GM21619 (cell line): ENCODE measurements at regions not wholly inside any gene's neighbourhood (a gene's known extent, or its start where the extent isn't known, plus 50 kb on each side); places are given as distances from the start of the nearest gene placed in this dataset.
"Not testable (repeated sequence)": the region's sequence is repeated elsewhere in the genome, so short reads cannot be mapped to it uniquely, and the experiment has no call there.

Experiments used
- ATAC-seq: cut with Tn5 transposase; IDR thresholded peaks from one replicate; pipeline ENCODE4 v1.9.1; 2021; ENCODE audit not compliant: unreplicated experiment

GRCh38 chr5:62082370-62082801, 223.6 kb upstream of the KIF2A start:
- ATAC-seq = no peak

- no peak for ATAC-seq
Observed at GRCh38 chr5:62083247-62083646, 222.8 kb upstream of the KIF2A start.

- no peak for ATAC-seq
Observed at GRCh38 chr5:62083661-62084060, 222.3 kb upstream of the KIF2A start.

GRCh38 chr5:62084391-62084790, 221.6 kb upstream of the KIF2A start:
- no peak for ATAC-seq

- no peak for ATAC-seq
Observed at GRCh38 chr5:62090953-62091352, 215.1 kb upstream of the KIF2A start.

GRCh38 chr5:62093411-62093810, 212.6 kb upstream of the KIF2A start:
- ATAC-seq = no peak

GRCh38 chr5:62093976-62094375, 212.0 kb upstream of the KIF2A start:
- no peak for ATAC-seq

GRCh38 chr5:62097361-62097760, 208.6 kb upstream of the KIF2A start:
- ATAC-seq = no peak

- ATAC-seq = no peak
Observed at GRCh38 chr5:62100201-62100600, 205.8 kb upstream of the KIF2A start.

GRCh38 chr5:62103863-62104262, 202.1 kb upstream of the KIF2A start:
- ATAC-seq = not testable (repeated sequence)

- no peak for ATAC-seq
Observed at GRCh38 chr5:62111428-62111827, 194.6 kb upstream of the KIF2A start.

GRCh38 chr5:62112689-62113228, 193.2 kb upstream of the KIF2A start:
- no peak for ATAC-seq

GRCh38 chr5:62115014-62115413, 191.0 kb upstream of the KIF2A start:
- no peak for ATAC-seq

GRCh38 chr5:62124266-62124665, 181.7 kb upstream of the KIF2A start:
- no peak for ATAC-seq

GRCh38 chr5:62126090-62126489, 179.9 kb upstream of the KIF2A start:
- no peak for ATAC-seq

GRCh38 chr5:62127098-62127736, 178.8 kb upstream of the KIF2A start:
- no peak for ATAC-seq

- ATAC-seq = no peak
Observed at GRCh38 chr5:62130107-62130506, 175.9 kb upstream of the KIF2A start.

- no peak for ATAC-seq
Observed at GRCh38 chr5:62132276-62132675, 173.7 kb upstream of the KIF2A start.

GRCh38 chr5:62133426-62133825, 172.6 kb upstream of the KIF2A start:
- ATAC-seq = no peak

- ATAC-seq = no peak
Observed at GRCh38 chr5:62134811-62135210, 171.2 kb upstream of the KIF2A start.

- ATAC-seq = no peak
Observed at GRCh38 chr5:62137628-62138027, 168.4 kb upstream of the KIF2A start.

GRCh38 chr5:62138607-62139006, 167.4 kb upstream of the KIF2A start:
- no peak for ATAC-seq

- no peak for ATAC-seq
Observed at GRCh38 chr5:62139741-62140140, 166.3 kb upstream of the KIF2A start.
